ENCODE measurements at regions not wholly inside any gene's neighbourhood (a gene's known extent, or its start where the extent isn't known, plus 50 kb on each side); places are given as distances from the start of the nearest gene placed in this dataset.

GRCh38 chr6:9614778-9615177 is 800.1 kb downstream of the TFAP2A start:
- in situ Hi-C loops (cut with HindIII; ENCODE audit: low pct_unique_long_range_greater_than_20kb, low sequenced_read_pairs), result no loop called here
- DNase-seq (ENCODE audit: low read depth in 1 of 2, low spot score in 1 of 2), result no peak
- no peak for TF ChIP-seq JUND (IDR thresholded peaks at IDR 0.05; ENCODE audit: low read depth)

- no peak for DNase-seq (ENCODE audit: low read depth in 1 of 2, low spot score in 1 of 2)
- in situ Hi-C loops (cut with HindIII; ENCODE audit: low pct_unique_long_range_greater_than_20kb, low sequenced_read_pairs), result no loop called here
- no peak for TF ChIP-seq JUND (IDR thresholded peaks at IDR 0.05; ENCODE audit: low read depth)
Observed at GRCh38 chr6:9612489-9612888, 802.4 kb downstream of the TFAP2A start.

GRCh38 chr6:9610620-9611415 is 804.1 kb downstream of the TFAP2A start:
- in situ Hi-C loops (cut with HindIII; ENCODE audit: low pct_unique_long_range_greater_than_20kb, low sequenced_read_pairs), result no loop called here
- TF ChIP-seq JUND (IDR thresholded peaks at IDR 0.05; ENCODE audit: low read depth), result no peak
- no peak for DNase-seq (ENCODE audit: low read depth in 1 of 2, low spot score in 1 of 2)

GRCh38 chr6:9606435-9607134 is 808.3 kb downstream of the TFAP2A start:
- in situ Hi-C loops (cut with HindIII; ENCODE audit: low pct_unique_long_range_greater_than_20kb, low sequenced_read_pairs), result no loop called here
- TF ChIP-seq JUND (IDR thresholded peaks at IDR 0.05; ENCODE audit: low read depth), result no peak
- no peak for DNase-seq (ENCODE audit: low read depth in 1 of 2, low spot score in 1 of 2)

- in situ Hi-C loops (cut with HindIII; ENCODE audit: low pct_unique_long_range_greater_than_20kb, low sequenced_read_pairs), result no loop called here
Observed at GRCh38 chr6:9594746-9595145, 820.1 kb downstream of the TFAP2A start.

GRCh38 chr6:9593554-9593953 is 821.3 kb downstream of the TFAP2A start:
- TF ChIP-seq JUND (IDR thresholded peaks at IDR 0.05; ENCODE audit: low read depth), result no peak
- in situ Hi-C loops (cut with HindIII; ENCODE audit: low pct_unique_long_range_greater_than_20kb, low sequenced_read_pairs), result no loop called here
- no peak for DNase-seq (ENCODE audit: low read depth in 1 of 2, low spot score in 1 of 2)

More at GRCh38 chr6:9594746-9595145, 820.1 kb downstream of the TFAP2A start:
- peak in 1 of 2 experiments; percentile 13 for DNase-seq (ENCODE audit: low read depth in 1 of 2, low spot score in 1 of 2)
- no peak for TF ChIP-seq JUND (IDR thresholded peaks at IDR 0.05; ENCODE audit: low read depth)

GRCh38 chr6:9583753-9584352 is 831.0 kb downstream of the TFAP2A start:
- in situ Hi-C loops (cut with HindIII; ENCODE audit: low pct_unique_long_range_greater_than_20kb, low sequenced_read_pairs), result no loop called here
- DNase-seq (ENCODE audit: low read depth in 1 of 2, low spot score in 1 of 2), result no peak
- no peak for TF ChIP-seq JUND (IDR thresholded peaks at IDR 0.05; ENCODE audit: low read depth)

GRCh38 chr6:9581155-9581554 is 833.7 kb downstream of the TFAP2A start:
- DNase-seq (ENCODE audit: low read depth in 1 of 2, low spot score in 1 of 2), result no peak
- TF ChIP-seq JUND (IDR thresholded peaks at IDR 0.05; ENCODE audit: low read depth), result no peak
- in situ Hi-C loops (cut with HindIII; ENCODE audit: low pct_unique_long_range_greater_than_20kb, low sequenced_read_pairs), result no loop called here

- no peak for TF ChIP-seq JUND (IDR thresholded peaks at IDR 0.05; ENCODE audit: low read depth)
- in situ Hi-C loops (cut with HindIII; ENCODE audit: low pct_unique_long_range_greater_than_20kb, low sequenced_read_pairs), result no loop called here
- DNase-seq (ENCODE audit: low read depth in 1 of 2, low spot score in 1 of 2), result peak in 1 of 2 experiments; percentile 73
Observed at GRCh38 chr6:9576521-9576920, 838.4 kb downstream of the TFAP2A start.

GRCh38 chr6:9566096-9566495 is 848.8 kb downstream of the TFAP2A start:
- no peak for TF ChIP-seq JUND (IDR thresholded peaks at IDR 0.05; ENCODE audit: low read depth)
- no peak for DNase-seq (ENCODE audit: low read depth in 1 of 2, low spot score in 1 of 2)
- in situ Hi-C loops (cut with HindIII; ENCODE audit: low pct_unique_long_range_greater_than_20kb, low sequenced_read_pairs), result no loop called here

GRCh38 chr6:9564021-9564420 is 850.9 kb downstream of the TFAP2A start:
- DNase-seq (ENCODE audit: low read depth in 1 of 2, low spot score in 1 of 2), result no peak
- in situ Hi-C loops (cut with HindIII; ENCODE audit: low pct_unique_long_range_greater_than_20kb, low sequenced_read_pairs), result no loop called here
- no peak for TF ChIP-seq JUND (IDR thresholded peaks at IDR 0.05; ENCODE audit: low read depth)

GRCh38 chr6:9563568-9563967 is 851.3 kb downstream of the TFAP2A start:
- in situ Hi-C loops (cut with HindIII; ENCODE audit: low pct_unique_long_range_greater_than_20kb, low sequenced_read_pairs), result no loop called here
- TF ChIP-seq JUND (IDR thresholded peaks at IDR 0.05; ENCODE audit: low read depth), result no peak
- no peak for DNase-seq (ENCODE audit: low read depth in 1 of 2, low spot score in 1 of 2)

- in situ Hi-C loops (cut with HindIII; ENCODE audit: low pct_unique_long_range_greater_than_20kb, low sequenced_read_pairs), result no loop called here
- no peak for TF ChIP-seq JUND (IDR thresholded peaks at IDR 0.05; ENCODE audit: low read depth)
- DNase-seq (ENCODE audit: low read depth in 1 of 2, low spot score in 1 of 2), result no peak
Observed at GRCh38 chr6:9554806-9555205, 860.1 kb downstream of the TFAP2A start.

Data from T47D (cell line).